SH-SY5Y (cell line): ENCODE measurements at regions not wholly inside any gene's neighbourhood (a gene's known extent, or its start where the extent isn't known, plus 50 kb on each side); places are given as distances from the start of the nearest gene placed in this dataset.

ENCODE experiments used
- GATA2 ChIP-seq: IDR thresholded peaks from 2 replicates; pipeline ENCODE4 v1.6.1; 2011; ENCODE audit warnings: mild to moderate bottlenecking, low read depth, low read length
- GATA3 ChIP-seq: IDR thresholded peaks from 2 replicates; pipeline ENCODE4 v1.6.1; 2011; ENCODE audit warnings: low read depth, mild to moderate bottlenecking, low read length, moderate library complexity

DNA sequence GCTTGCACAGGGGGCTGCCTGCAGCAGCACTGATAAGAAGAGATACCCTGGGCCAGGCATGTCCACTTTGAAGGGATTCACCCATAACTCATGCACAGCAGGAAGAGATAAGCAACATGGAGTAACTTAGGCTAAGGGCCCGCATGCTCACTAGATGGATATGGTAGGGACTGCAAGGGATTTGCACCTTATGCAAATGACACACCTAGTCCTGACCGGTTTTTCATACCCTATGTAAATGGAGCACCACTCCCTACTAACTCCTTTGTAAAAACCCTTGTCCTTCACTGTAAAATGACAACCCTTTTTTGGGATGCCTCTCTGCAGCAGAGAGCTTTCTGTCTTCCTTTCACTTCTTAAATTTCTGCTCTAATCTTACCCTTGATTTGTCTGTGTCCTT, 658.9 kb upstream of the CCDC179 start:
- TF ChIP-seq GATA2 = no peak
- TF ChIP-seq GATA3 = no peak
